ENCODE measurements at regions not wholly inside any gene's neighbourhood (a gene's known extent, or its start where the extent isn't known, plus 50 kb on each side); places are given as distances from the start of the nearest gene placed in this dataset.

GRCh38 chr6:22447249-22448196 lies 121.8 kb upstream of the HDGFL1 start:
- Histone ChIP-seq H3K9me3 (no peaks in the 10 kb centered on the region), H3K4me3 (no peak overlapping the region), H3K36me3 (no peaks in the 10 kb centered on the region), H3K27me3 (no peaks in the 10 kb centered on the region), H3K4me1 (peaks cover 0 to 27% of the 10 kb centered on the region in 2 donors), H3K27ac (peak overlapping the region; percentile 38 to 47)
- no peak for TF ChIP-seq CTCF (IDR thresholded peaks at IDR 0.05)
- DNase-seq (ENCODE audit: low spot score) = peak; percentile 63

GRCh38 chr6:22448291-22448711 lies 121.1 kb upstream of the HDGFL1 start:
- TF ChIP-seq CTCF (IDR thresholded peaks at IDR 0.05) = no peak
- Histone ChIP-seq H3K4me1 (peaks cover 0 to 27% of the 10 kb centered on the region in 2 donors), H3K9me3 (no peaks in the 10 kb centered on the region), H3K27ac (no peak overlapping the region), H3K4me3 (no peak overlapping the region), H3K36me3 (no peaks in the 10 kb centered on the region), H3K27me3 (no peaks in the 10 kb centered on the region)
- no peak for DNase-seq (ENCODE audit: low spot score)

GRCh38 chr6:22451962-22452361 lies 117.4 kb upstream of the HDGFL1 start:
- Histone ChIP-seq H3K27ac (no peak overlapping the region), H3K27me3 (no peaks in the 10 kb centered on the region), H3K36me3 (no peaks in the 10 kb centered on the region), H3K4me3 (no peak overlapping the region), H3K4me1 (peaks cover 0 to 17% of the 10 kb centered on the region in 2 donors), H3K9me3 (no peaks in the 10 kb centered on the region)
- TF ChIP-seq CTCF (IDR thresholded peaks at IDR 0.05) = no peak
- DNase-seq (ENCODE audit: low spot score) = no peak

GRCh38 chr6:22455378-22455777 lies 114.0 kb upstream of the HDGFL1 start:
- Histone ChIP-seq H3K27ac (no peak overlapping the region), H3K4me1 (no peaks in the 10 kb centered on the region), H3K36me3 (no peaks in the 10 kb centered on the region)

GRCh38 chr6:22457996-22458395 lies 111.4 kb upstream of the HDGFL1 start:
- no peaks in the 10 kb centered on the region for H3K9me3 ChIP-seq
- H3K4me3 ChIP-seq = no peak overlapping the region
- no peak overlapping the region for H3K27ac ChIP-seq
- H3K4me1 ChIP-seq = no peaks in the 10 kb centered on the region
- no peaks in the 10 kb centered on the region for H3K27me3 ChIP-seq
- DNase-seq (ENCODE audit: low spot score) = no peak
- no peaks in the 10 kb centered on the region for H3K36me3 ChIP-seq
- no peak for TF ChIP-seq CTCF (IDR thresholded peaks at IDR 0.05)

More at GRCh38 chr6:22455378-22455777, 114.0 kb upstream of the HDGFL1 start:
- no peak for TF ChIP-seq CTCF (IDR thresholded peaks at IDR 0.05)
- H3K4me3 ChIP-seq = no peak overlapping the region
- DNase-seq (ENCODE audit: low spot score) = no peak
- no peaks in the 10 kb centered on the region for H3K9me3 ChIP-seq
- no peaks in the 10 kb centered on the region for H3K27me3 ChIP-seq

Data from right atrium auricular region (tissue), 2 donors.